ENCODE measurements at regions not wholly inside any gene's neighbourhood (a gene's known extent, or its start where the extent isn't known, plus 50 kb on each side); places are given as distances from the start of the nearest gene placed in this dataset.

DNA sequence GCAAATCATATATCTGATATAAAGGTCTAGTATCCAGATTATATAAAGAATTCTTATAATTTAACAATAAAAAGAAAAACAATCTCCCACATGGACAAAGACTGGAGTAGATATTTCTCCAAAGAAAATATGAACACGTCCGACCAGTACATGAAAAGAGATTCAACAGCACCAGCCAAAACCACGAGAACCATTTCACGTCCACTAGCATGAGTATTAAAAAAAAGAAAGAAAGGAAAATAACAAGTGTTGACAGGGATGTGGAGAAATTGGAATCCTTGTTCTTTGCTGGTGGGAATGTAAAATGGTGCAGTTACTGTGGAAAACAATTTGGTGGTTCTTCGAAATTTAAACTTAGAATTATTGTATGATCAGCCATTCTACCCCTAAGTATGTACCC lies 432.7 kb upstream of the TRIB2 start:
- DNase-seq (ENCODE audit: low read depth in 2 of 2): no peak

DNA sequence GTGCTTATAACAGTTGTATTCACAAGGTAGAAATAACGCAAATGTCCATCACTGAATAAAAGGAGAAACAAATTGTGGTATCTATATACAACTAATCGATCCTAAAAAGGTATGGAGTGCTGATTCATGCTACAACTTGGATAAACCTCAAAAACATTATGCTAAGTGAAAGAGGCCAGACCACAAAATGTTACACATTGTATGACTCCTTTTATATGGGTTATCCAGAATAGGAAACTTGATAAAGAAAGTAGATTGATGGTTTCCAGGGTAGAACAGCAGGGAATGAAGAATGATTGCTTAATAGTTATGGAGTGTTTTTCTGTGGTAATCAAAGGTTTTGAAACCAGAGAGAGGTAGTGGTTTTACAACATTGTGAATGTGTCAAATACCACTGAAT lies 432.2 kb upstream of the TRIB2 start:
- DNase-seq (ENCODE audit: low read depth in 2 of 2): no peak

DNA sequence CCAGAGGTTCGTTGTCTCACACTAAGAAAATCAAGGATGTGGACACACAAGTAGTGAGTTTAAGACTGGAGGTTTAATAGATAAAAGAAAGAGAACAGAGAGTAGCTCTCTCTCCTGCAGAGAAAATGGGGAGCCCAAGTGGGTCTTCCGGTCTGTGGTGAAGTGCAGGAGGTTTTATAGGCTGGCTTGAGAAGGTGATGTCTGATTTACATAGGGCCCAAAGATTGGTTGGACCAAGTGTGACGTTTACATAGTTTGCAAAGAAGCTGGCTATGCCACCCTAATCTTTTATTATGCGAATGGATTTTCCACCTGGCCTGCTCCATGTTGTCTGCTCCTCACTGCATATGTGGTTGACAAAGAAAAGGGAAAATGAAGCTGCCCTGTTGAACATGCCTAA lies 430.4 kb upstream of the TRIB2 start:
- DNase-seq (ENCODE audit: low read depth in 2 of 2): no peak

DNA sequence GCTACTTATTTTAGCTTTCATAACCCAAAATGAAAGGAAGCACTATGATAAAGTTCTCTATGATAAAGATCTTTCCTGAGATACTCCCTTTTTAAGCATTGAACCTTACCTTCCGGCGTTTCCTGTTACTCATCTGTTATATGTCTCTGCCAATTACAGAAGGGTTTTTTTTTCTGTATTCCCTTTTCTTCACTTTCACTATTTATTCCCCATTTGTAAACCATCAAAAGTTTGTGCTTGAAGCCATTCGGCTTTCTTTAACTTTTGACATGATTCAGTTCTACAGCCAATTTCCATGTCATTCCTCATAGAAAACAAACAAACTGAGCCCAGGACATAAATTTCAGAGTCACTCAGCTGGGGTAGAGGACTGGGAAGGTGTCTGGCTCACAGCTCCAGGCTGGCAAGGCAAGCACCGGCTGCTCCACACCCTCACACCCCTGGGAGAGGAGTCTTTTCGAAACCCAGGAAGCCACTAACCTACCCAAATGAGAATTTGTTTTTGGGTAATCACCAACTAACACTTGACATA lies 429.4 kb upstream of the TRIB2 start:
- no peak for DNase-seq (ENCODE audit: low read depth in 2 of 2)

DNA sequence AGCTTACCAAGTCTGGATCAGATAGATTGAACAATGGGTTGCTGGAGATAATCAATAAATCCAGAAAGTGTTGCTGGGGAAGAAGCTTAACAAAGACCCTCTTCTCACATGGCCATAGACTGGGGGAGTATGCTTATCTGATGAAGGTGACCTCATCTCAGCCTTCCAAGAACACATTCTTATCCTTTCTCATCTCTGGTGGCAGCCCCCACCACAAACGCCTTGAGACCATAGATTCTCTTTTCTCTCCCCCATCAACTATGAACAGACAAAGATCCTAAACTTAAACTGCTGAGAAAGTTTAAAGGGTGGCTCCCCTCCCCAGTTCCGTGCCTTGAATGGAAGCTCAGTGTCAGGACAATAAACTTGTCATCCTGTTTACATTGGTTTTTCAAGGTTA lies 428.7 kb upstream of the TRIB2 start:
- no peak for DNase-seq (ENCODE audit: low read depth in 2 of 2)

DNA sequence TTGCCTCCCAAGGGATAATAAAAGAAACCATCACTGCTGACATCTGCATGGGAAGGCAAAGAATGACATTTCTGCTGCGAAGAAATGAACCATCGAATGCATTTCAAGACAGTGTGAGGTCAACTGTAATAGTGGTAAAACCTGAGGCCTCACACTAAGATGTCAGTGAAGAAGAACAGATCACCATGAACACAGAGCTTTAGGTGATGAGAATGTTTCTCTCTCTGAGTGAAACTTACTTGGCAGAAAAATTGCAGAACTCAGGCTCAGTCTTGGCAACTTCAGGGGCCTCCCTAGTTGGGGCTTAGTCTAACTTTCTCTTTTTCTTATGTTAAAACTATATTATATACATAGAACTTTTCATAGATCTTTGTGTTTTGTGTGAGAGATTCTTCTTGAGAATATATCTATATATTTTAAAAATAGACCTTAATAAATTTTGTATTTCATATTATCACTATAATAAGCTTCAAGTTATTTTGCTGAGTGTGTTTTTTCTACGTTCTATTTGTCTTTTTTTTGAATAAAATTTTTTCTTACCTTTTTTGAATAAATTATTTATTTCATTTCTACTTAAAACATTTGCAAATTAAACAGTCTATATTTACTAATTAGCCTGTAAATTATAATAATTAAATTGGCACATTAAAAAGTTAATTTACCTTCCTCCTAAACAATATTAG lies 427.5 kb upstream of the TRIB2 start:
- DNase-seq (ENCODE audit: low read depth in 2 of 2): no peak

DNA sequence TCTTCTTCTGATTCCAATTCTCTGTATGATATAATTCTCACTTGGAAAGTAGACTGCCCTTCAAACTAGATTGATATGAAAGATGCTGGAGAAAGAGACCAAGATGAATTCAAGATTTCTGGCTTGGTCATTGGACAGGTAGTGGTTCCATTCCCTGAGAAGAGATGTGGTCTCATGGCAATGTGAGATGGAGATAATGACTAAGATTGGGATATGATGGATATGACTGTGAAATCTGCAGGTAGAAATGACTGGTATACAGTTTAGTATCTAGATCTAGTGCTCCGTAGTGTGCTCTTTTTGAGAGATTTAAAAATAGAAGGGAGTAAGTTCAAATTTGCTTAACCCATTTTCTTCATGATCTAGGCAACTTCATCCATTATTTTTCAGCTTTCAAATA lies 425.4 kb upstream of the TRIB2 start:
- DNase-seq (ENCODE audit: low read depth in 2 of 2): no peak

DNA sequence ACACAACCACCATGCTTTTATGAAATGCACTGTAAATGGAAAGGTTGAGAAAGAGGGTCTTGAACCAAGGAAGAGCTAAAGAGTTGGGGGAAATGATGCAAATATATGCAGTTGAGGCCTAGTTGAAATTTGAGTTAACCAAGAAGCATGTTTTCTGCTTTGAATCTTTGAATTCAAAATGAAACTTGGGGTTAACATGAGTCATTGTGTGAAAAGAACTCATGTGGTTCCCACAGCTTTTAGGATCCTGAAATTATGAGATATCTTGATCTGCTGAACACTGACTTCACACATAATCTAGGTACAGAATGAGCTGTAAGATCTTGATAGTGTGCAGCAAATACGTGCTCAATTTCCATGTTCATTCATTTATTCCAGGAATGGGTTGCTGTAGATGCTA lies 422.9 kb upstream of the TRIB2 start:
- DNase-seq (ENCODE audit: low read depth in 2 of 2): no peak

DNA sequence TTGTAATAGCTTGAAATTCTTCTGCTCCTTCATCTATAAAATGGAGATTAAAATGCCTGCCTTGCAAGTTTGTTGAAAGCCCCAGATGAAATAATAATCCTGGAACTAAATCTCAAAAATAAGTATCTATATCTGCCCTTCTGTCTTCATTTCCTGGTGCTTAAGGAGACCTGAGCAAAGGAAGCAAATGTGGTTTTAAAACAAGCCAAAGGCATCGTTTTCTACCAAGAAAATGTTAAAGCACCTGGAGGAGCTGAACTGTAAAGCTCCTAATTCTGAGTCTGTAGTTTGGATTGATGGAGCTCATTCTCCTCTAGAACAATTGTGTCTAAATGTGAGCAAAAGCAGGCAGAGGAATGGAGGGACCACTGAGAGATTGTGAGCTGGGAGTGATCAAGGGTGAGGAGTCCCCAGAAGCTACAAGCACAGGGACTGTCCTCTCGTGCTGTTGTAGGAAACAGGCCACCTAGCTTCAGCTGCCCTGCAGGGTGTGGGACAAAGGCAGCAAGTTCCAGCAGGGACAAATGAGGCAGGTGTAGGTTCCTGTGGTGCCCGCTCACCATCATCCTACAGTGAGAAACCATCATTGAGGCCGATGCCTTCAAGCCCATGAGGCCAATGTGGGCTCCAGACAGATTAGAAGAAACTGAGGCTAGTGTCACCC lies 420.7 kb upstream of the TRIB2 start:
- DNase-seq (ENCODE audit: low read depth in 2 of 2): no peak

DNA sequence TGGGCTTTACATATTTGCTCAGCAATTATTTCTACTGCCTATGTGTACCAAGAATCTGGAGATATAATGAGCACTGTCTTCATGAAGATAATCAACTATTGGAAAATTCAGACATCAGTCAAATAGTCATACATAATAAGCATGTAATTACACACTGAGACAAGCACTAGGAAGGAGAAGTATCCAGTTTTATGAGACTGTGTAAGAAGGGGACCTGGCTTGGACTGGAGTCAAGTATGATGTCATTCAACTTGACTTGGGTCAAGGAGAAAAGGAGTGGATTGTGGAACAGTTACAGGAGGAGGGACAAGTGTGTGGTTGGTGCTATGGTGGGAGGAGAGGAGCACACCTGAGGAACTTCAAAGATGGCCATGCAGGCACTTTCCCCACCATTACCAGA lies 419.8 kb upstream of the TRIB2 start:
- no peak for DNase-seq (ENCODE audit: low read depth in 2 of 2)

DNA sequence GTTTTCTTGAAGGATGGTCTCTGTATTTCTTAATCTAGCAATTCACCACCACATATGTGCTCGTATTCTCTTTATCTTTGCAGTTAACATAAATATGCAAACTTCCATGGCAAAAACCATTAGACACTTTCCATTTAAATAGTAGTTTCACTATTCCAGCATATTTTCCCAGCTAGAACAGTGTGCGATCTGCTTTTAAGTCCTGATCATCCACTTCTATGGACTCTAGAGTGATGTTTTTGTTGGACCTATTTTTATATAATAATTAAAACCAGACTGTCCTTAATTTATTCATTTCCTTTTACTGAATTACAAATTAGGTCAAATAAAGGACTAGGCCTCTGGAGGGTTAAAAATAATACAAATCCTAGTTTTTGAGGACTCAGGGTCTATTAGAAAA lies 418.4 kb upstream of the TRIB2 start:
- DNase-seq (ENCODE audit: low read depth in 2 of 2): no peak

DNA sequence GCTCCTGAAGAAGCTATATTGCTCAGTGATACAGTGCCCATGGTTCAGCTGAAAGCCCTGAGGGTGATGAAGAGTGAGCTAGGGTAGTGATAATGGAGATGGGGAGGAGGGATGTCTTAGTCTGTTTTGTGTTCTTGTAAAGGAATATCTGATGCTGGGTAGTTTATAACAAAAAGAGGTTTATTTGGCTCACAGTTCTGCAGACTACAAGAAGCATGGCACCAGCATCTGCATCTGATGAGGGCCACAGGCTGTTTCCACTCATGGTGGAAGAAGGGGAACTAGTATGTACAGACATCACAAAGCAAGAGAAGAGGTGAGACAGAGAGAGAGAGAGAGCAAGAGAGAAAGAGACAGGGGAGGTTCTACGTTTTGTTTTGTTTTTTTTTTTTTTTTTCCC lies 417.3 kb upstream of the TRIB2 start:
- no peak for DNase-seq (ENCODE audit: low read depth in 2 of 2)

DNA sequence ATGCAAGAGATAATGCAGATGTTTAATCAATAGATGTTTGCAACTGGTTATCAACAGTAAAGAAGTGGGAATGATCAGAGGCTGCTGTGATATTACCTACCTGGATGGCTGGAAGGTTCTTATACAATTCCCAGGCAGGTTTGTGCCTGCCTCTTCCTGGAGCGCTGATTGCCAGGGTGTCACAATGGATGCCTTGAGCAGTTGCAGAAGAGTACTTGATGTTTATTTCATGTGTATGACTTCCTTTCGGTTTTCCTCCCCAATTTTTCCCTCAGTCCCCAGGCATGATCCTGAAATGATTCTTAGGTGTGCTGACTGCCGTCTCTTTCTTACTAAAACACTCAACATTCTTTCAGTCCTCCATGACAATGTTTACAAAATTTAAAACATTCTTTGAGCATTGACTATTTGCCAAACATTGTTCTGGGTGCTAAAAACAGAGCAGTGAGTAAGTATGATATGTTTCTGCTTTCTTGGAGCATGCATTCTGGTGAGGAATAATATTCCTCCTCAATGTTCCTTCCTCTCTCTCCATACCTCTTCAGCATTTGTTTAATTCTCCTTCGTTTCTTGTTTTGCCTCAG lies 416.6 kb upstream of the TRIB2 start:
- no peak for DNase-seq (ENCODE audit: low read depth in 2 of 2)

DNA sequence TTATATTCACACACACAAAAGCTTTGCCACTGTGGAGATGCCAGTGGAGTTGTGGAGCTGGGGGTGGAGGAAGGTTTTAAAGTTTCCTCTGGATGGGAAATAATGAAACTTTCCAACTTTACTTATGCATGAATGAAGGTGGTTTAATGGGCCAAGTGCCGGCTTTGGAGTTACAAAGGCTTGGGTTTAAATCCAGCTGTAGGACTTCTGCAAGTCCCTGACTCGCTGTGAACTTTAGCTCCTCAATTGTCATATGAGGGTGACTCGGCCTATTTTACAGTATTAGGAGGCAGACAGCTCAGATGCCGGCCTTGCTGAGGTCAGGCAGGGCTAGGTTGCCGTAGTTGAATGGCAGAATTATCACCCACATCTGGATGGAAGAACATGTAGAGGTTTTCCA lies 415.8 kb upstream of the TRIB2 start:
- DNase-seq (ENCODE audit: low read depth in 2 of 2): no peak

DNA sequence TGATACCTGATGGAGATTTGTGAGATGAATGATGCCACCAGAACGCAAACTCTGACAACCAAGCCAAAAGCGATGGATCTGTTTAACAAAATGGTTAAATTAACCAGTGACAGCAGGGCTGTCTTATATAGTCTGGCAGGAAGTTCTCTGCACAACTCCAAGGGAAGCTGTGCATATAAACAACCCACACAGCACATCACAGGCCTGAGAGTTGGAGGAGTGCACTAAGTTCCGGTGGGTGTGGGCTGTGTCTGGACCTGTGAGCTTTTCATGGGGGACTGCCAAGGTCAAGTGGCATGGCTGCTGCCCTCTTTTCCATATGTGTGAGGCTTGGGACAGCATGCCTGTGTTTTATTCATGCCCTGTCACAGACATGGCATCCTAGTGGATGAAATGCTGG lies 414.6 kb upstream of the TRIB2 start:
- DNase-seq (ENCODE audit: low read depth in 2 of 2): no peak

DNA sequence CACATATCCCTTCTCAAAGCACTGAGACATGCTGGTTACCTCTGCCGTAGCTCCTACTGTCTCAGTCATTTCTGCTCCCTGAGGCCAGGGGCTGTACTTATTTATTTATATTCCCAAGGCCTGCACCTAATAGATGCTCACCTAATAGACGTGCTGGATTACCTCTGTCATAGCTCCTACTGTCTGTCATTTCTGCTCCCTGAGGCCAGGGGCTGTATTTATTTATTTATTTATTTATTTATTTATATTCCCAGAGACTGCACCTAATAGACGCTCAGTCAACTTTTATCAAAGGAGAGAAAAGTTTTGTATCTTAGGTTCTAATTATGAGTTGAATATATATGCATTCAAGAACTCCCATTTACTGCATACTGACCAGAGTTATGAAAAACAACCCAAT lies 414.0 kb upstream of the TRIB2 start:
- DNase-seq (ENCODE audit: low read depth in 2 of 2): no peak

DNA sequence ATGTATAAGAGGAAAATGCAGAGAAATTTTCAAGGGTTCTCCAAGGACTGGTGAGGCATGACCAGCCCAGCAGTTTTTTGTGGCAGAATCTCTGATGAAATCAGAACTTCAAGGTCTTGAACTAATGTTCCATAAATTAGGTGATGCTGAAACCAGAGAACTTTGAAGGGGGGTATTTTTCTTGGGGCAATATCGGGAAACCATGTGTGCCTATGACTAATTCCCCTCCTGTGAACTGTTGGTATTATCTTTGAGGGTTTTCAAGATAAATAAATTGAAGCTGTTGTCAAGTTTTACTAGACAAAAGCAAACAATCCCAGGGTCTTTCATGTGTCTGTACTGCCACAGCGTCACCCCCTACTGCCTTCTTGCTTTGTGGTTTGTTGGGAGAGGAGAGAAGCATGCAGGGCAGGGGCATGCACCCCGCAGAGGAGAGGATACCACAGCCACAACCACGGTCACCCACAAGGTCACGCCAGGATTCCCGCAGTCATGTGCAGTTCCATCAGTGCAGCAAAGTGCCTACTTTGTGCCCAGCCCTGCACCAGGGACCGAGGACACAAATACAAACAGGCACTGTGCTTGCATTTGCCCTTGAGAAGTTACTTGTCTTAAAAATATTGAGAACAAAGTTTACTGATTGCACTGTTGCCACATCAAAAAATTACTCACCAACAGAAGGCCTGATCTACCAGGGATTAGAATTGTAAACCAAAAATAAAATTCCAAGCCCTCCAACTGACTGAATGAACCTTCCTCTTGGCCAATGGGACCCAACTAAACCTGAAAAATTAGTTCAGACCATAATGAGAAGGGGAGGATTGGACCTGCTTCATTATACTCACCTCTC lies 413.3 kb upstream of the TRIB2 start:
- no peak for DNase-seq (ENCODE audit: low read depth in 2 of 2)

DNA sequence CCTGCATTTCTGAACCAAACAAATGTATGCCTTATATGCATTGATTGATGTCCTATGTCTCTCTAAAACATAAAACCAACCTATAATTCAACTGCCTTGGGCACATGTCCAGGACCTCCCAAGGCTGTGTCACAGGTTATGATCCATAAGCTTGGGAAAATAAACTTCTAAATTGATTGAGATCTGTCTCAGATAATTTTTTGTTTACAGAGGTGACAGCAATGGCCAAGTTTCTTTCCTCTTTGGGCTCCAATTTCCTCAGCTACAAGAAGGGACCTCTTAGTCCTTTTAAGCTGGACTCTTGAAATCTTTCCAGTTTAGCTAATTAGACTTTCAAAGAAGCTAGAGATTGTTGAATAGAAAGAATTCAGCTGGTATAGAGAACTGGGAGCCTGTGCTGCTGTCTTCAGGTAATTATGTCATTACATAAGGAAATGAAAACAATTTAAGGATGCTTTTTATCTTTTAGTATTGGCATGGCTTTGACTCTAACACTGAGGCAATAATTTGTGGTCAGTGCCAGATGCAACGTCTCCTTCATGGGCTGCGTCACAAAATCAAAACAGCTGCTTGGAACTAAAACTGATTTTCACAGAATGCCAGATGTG lies 412.1 kb upstream of the TRIB2 start:
- DNase-seq (ENCODE audit: low read depth in 2 of 2): no peak

DNA sequence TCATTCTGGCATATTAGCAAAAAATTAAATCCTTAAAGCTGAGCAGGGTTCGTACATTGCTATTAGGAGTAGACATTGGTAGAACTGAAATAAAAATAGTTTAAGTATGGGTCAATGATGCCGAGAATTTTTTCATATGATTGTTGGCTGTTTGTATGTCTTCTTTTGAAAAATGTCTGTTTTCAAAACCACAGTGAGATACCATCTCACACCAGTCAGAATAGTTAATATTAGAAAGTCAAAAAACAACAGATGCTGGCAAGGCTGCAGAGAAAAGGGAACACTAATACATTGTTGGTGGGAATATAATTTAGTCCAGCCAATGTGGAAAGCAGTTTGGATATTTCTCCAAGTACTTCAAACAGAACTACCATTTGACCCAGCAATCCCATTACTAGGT lies 410.8 kb upstream of the TRIB2 start:
- no peak for DNase-seq (ENCODE audit: low read depth in 2 of 2)

DNA sequence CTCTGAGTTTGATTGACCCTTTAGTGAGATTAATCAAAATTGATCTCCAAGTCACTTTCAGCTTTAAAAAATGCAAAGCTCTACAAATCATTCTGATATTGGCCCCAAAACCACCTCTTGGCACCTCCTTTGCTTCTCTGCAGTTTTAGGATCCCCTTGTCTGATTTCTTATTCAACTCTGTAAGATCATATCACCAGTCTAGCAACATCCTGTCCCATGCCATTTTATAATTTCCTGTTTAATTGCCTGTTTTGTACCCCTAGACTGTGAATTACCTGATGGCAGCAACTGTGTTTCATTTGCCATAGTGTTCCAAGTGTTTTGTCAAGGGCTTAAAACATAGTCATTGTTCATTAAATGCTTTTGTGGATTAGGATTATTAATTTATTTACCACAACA lies 406.3 kb upstream of the TRIB2 start:
- DNase-seq (ENCODE audit: low read depth in 2 of 2): no peak

DNA sequence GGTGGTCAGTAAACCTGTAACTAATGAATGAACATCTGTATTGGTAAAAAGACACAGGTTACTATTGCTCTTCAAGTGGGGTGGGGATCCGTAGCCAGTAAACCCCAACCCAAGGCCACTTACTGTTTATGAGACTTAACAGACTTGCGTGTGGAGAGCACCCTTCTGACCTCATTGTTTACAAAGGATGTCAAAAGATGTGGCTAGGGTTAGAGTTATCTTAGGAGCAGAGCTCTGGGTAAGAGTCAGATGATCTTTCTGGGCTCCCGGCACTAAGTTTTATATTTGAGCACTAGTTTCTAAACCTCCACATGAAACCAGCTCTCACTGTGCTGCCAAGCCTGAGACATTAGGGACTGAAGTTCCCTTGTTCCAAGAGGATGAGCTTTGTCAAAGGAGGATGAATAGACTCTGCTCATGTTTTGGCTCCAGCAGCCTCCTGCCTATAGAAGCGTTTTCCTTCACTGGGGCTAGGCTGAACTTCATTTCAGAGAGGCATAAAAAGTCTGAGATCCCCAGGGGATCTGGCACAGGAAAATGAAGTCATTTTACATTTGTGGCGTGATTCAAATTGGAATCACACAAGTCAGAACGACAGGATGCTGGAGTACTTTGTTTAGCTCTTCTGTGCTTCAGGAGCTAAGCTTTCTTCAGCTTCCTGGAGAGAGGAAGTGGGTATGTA lies 403.1 kb upstream of the TRIB2 start:
- DNase-seq (ENCODE audit: low read depth in 2 of 2): no peak
